Endothelial cell of umbilical vein (primary cell): ENCODE measurements at regions not wholly inside any gene's neighbourhood (a gene's known extent, or its start where the extent isn't known, plus 50 kb on each side); places are given as distances from the start of the nearest gene placed in this dataset.
A peak's percentile ranks its signal among the peaks of the same experiment; 100 is the strongest.

ENCODE experiments used
- BruUV-seq: library from RNA; stranded (reverse); fragments of 400-500 nt; replicated peaks from 2 replicates; lab custom pipeline; 2021; lab: Mats Ljungman, UMichigan
- CTCF ChIA-PET: fragments of 300-600, 350-600 bp; sonication (Branson Sonifier 250); formaldehyde crosslinking; loops from one replicate; lab custom pipeline; 2021; ENCODE audit warnings: antibody characterized with exemption, inconsistent platforms; lab: Charles Lee
- POLR2A ChIA-PET: fragments of 300-600, 350-600 bp; sonication (Branson Sonifier 250); formaldehyde crosslinking; loops from one replicate; lab custom pipeline; 2021; ENCODE audit warnings: antibody characterized with exemption, inconsistent platforms; lab: Charles Lee
- DNase-seq: peaks from one replicate; pipeline ENCODE4 v3.0.0-alpha.2; 2011; ENCODE audit warnings: low read depth, low spot score
- FAIRE-seq: peaks from 2 replicates; lab custom pipeline; 2011; peaks lifted over from hg19 to GRCh38; lab: Jason Lieb, UNC
- H2AFZ ChIP-seq: 2 replicates; pipeline ENCODE4 v1.6.0; 2012; ENCODE audit warnings: low read depth, low read length, control low read depth, inconsistent platforms
- H3K27ac ChIP-seq: 2 replicates; pipeline ENCODE4 v1.5.1; 2011; ENCODE audit warnings: low read depth, mild to moderate bottlenecking, control low read depth, low read length, moderate library complexity; ENCODE audit not compliant: insufficient read depth
- H3K27me3 ChIP-seq, 2 experiments: 2 replicates each; pipeline versions ENCODE4 v1.6.0 to v1.6.1; 2011; ENCODE audit warnings: low read length in 2 of 2, mixed read lengths in 1 of 2; ENCODE audit not compliant: control insufficient read depth in 2 of 2, insufficient read depth in 2 of 2
- H3K36me3 ChIP-seq, 2 experiments: 2 replicates in 1 of 2; 3 replicates in 1 of 2; pipeline ENCODE4 v1.5.1; 2011; ENCODE audit warnings: low read length in 2 of 2, mild to moderate bottlenecking in 1 of 2, moderate library complexity in 1 of 2; ENCODE audit not compliant: control insufficient read depth in 2 of 2, insufficient read depth in 2 of 2; ENCODE audit errors: extremely low read depth in 1 of 2
- H3K4me1 ChIP-seq: 3 replicates; pipeline ENCODE4 v1.5.1; 2011; ENCODE audit warnings: mild to moderate bottlenecking, low read length; ENCODE audit not compliant: control insufficient read depth, insufficient read depth; ENCODE audit errors: extremely low read depth
- H3K4me2 ChIP-seq: 2 replicates; pipeline ENCODE4 v1.6.1; 2011; ENCODE audit warnings: low read length, control low read depth, mixed read lengths; ENCODE audit not compliant: insufficient read depth
- H3K4me3 ChIP-seq, 3 experiments: fragments of 200-600 bp in 1 of 3; sonication (generic), shearing (Covaris generic) in 1 of 3; replicated peaks in 1 of 3; 2 replicates each; pipeline ENCODE4 v1.5.1; 2011 to 2016; ENCODE audit warnings: control low read depth in 3 of 3, low read length in 3 of 3, mild to moderate bottlenecking in 2 of 3, inconsistent platforms in 1 of 3, low read depth in 1 of 3, moderate library complexity in 1 of 3; ENCODE audit not compliant: insufficient read depth in 1 of 3
- H3K79me2 ChIP-seq: 2 replicates; pipeline ENCODE4 v1.6.0; 2012; ENCODE audit warnings: low read length, inconsistent platforms; ENCODE audit not compliant: control insufficient read depth, insufficient read depth
- H3K9ac ChIP-seq: replicated peaks from 2 replicates; pipeline ENCODE3; 2011; ENCODE audit warnings: low read length, control low read depth; ENCODE audit not compliant: insufficient read depth; ENCODE audit errors: extremely low read depth
- H3K9me1 ChIP-seq: replicated peaks from 3 replicates; pipeline ENCODE4 v1.6.0; 2011; ENCODE audit warnings: mild to moderate bottlenecking, low read length; ENCODE audit not compliant: control insufficient read depth, insufficient read depth; ENCODE audit errors: extremely low read depth
- H3K9me3 ChIP-seq: replicated peaks from 2 replicates; pipeline ENCODE4 v1.5.1; 2012; ENCODE audit warnings: low read length, inconsistent platforms; ENCODE audit not compliant: control insufficient read depth, insufficient read depth
- H4K20me1 ChIP-seq: replicated peaks from 2 replicates; pipeline ENCODE3; 2011; ENCODE audit warnings: mild to moderate bottlenecking, low read length; ENCODE audit not compliant: control insufficient read depth, insufficient read depth; ENCODE audit errors: extremely low read depth
- CTCF ChIP-seq, 2 donors: IDR thresholded peaks; 1 replicate in 1 of 2; 2 replicates in 1 of 2; pipeline ENCODE4 v1.5.1; 2011; ENCODE audit warnings: low read length in 2 of 2, mild to moderate bottlenecking in 2 of 2, moderate library complexity in 2 of 2, control low read depth in 1 of 2, inconsistent platforms in 1 of 2, low read depth in 1 of 2; ENCODE audit not compliant: insufficient read depth in 1 of 2; ENCODE audit errors: extremely low read depth in 1 of 2
- EZH2 ChIP-seq: IDR thresholded peaks from 2 replicates; pipeline ENCODE4 v1.6.1; 2012; ENCODE audit warnings: borderline replicate concordance, low read depth, mild to moderate bottlenecking, moderate library complexity, low read length, inconsistent platforms; ENCODE audit not compliant: severe bottlenecking
- FOS ChIP-seq: IDR thresholded peaks from 2 replicates; pipeline ENCODE4 v1.6.1; 2011; ENCODE audit warnings: mild to moderate bottlenecking, low read length, moderate library complexity, borderline replicate concordance; ENCODE audit not compliant: insufficient read depth
- GATA2 ChIP-seq: IDR thresholded peaks from 2 replicates; pipeline ENCODE4 v1.7.0; 2011; ENCODE audit warnings: low read depth, mild to moderate bottlenecking, moderate library complexity, mixed read lengths, low read length; ENCODE audit not compliant: insufficient read length, insufficient read depth
- JUN ChIP-seq: IDR thresholded peaks from 2 replicates; pipeline ENCODE4 v1.6.1; 2011; ENCODE audit warnings: borderline replicate concordance, low read depth; ENCODE audit not compliant: insufficient read length, insufficient read depth
- MAX ChIP-seq: IDR thresholded peaks from 2 replicates; pipeline ENCODE4 v1.6.1; 2011; ENCODE audit not compliant: insufficient read depth, insufficient read length
- MYC ChIP-seq: IDR thresholded peaks from one replicate; pipeline ENCODE4 v1.6.1; 2011; ENCODE audit warnings: mild to moderate bottlenecking, low read depth, low read length
- POLR2A ChIP-seq: IDR thresholded peaks from 2 replicates; pipeline ENCODE4 v1.6.1; 2012; ENCODE audit warnings: low read depth, mild to moderate bottlenecking, control low read depth, low read length
- POLR2AphosphoS5 ChIP-seq: IDR thresholded peaks from 2 replicates; pipeline ENCODE4 v1.6.1; 2012; ENCODE audit warnings: low read depth, mild to moderate bottlenecking, control low read depth, low read length, moderate library complexity; ENCODE audit not compliant: insufficient read depth
- dilution Hi-C: fragments of 300-500 bp; cut with MboI; formaldehyde crosslinking; loops from one replicate; pipeline ENCODE4 v1.15.0; 2019; ENCODE audit warnings: low sequenced_read_pairs; ENCODE audit not compliant: extremely low pct_ligation_motif_present
- intact Hi-C: fragments of 100-400 bp; cut with micrococcal nuclease; formaldehyde crosslinking; loops from one replicate; pipeline ENCODE4 v1.10.0; 2022

GRCh38 chr1:115164940-115165705, 75.8 kb upstream of the TSPAN2 start:
- ChIA-PET POLR2A (no interaction called here), CTCF (interaction anchor here (1.1 to 1.4 kb wide), 2 partner anchors 14 to 23 kb away, joined by 4 read pairs; no protein-coding TSS in a partner anchor)
- intact Hi-C loops, result no loop called here
- no peak for FAIRE-seq
- Histone ChIP-seq H3K79me2 (no peaks in the 10 kb centered on the region), H3K27me3 (no peaks in the 10 kb centered on the region), H2AFZ (no peak overlapping the region), H3K9ac (no peak overlapping the region), H3K4me2 (no peak overlapping the region), H4K20me1 (no peaks in the 10 kb centered on the region), H3K36me3 (no peaks in the 10 kb centered on the region), H3K4me3 (no peak overlapping the region), H3K9me3 (no peaks in the 10 kb centered on the region), H3K27ac (peak overlapping the region; percentile 89), H3K9me1 (no peaks in the 10 kb centered on the region), H3K4me1 (peaks cover 44% of the 10 kb centered on the region)
- no TSS peak for BruUV-seq
- no peak for DNase-seq
- dilution Hi-C loops, result no loop called here
- TF ChIP-seq JUN, result no peak
- TF ChIP-seq POLR2AphosphoS5, result no peak
- TF ChIP-seq MYC, result no peak
- no peak for TF ChIP-seq GATA2
- TF ChIP-seq POLR2A, result no peak
- no peak for TF ChIP-seq CTCF (IDR thresholded peaks at IDR 0.05; ENCODE audit: extremely low read depth in 1 of 2, insufficient read depth in 1 of 2, low read depth in 1 of 2, low read length in 2 of 2)
- TF ChIP-seq FOS, result no peak
- TF ChIP-seq EZH2, result no peak
- TF ChIP-seq MAX, result no peak
